RWPE1 (cell line): ENCODE measurements at regions not wholly inside any gene's neighbourhood (a gene's known extent, or its start where the extent isn't known, plus 50 kb on each side); places are given as distances from the start of the nearest gene placed in this dataset.
"Not testable (repeated sequence)": the region's sequence is repeated elsewhere in the genome, so short reads cannot be mapped to it uniquely, and the experiment has no call there.

Experiments
- CTCF ChIA-PET: fragments of 350-600 bp; sonication (Branson Sonifier 250); formaldehyde crosslinking; extraction: SDS; loops from one replicate; lab custom pipeline; 2021; lab: Yijun Ruan, JAX
- POLR2A ChIA-PET: fragments of 400-600 bp; formaldehyde crosslinking; extraction: SDS; loops from one replicate; lab custom pipeline; 2020; ENCODE audit warnings: antibody characterized with exemption; ENCODE audit not compliant: low non-redundant PET; lab: Yijun Ruan, JAX
- DNase-seq: peaks from one replicate; pipeline ENCODE4 v3.0.0; 2012; ENCODE audit warnings: low spot score
- H3K27ac ChIP-seq: fragments of 450-650 bp; 2 replicates; pipeline ENCODE4 v1.5.1; 2017
- TF ChIP-seq, protein P1 (sequence below): fragments of 450-650 bp; conservative IDR thresholded peaks from 2 replicates; pipeline ENCODE4 v1.5.1; 2017; ENCODE audit warnings: low read depth, mild to moderate bottlenecking

DNA sequence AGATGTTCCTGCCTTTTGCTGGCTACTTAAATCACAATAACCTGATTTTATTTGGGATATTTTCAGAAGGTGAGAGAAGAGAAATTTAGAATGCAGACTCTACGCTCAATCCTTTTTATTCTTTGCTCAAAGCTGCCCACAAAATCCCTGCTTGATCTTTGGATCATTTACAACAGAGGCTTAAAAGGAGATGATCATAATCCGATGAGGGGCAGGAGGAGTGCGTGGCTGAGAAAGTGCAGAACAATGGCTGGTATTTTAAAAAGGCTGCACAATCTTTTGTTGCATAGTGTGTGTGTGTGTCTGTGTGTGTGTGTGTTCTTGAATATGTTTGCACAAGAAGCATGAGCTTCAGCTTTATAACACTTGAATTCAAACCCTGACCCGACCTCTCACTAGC, 256.3 kb upstream of the MYT1L start:
- TF ChIP-seq, protein P1, sequence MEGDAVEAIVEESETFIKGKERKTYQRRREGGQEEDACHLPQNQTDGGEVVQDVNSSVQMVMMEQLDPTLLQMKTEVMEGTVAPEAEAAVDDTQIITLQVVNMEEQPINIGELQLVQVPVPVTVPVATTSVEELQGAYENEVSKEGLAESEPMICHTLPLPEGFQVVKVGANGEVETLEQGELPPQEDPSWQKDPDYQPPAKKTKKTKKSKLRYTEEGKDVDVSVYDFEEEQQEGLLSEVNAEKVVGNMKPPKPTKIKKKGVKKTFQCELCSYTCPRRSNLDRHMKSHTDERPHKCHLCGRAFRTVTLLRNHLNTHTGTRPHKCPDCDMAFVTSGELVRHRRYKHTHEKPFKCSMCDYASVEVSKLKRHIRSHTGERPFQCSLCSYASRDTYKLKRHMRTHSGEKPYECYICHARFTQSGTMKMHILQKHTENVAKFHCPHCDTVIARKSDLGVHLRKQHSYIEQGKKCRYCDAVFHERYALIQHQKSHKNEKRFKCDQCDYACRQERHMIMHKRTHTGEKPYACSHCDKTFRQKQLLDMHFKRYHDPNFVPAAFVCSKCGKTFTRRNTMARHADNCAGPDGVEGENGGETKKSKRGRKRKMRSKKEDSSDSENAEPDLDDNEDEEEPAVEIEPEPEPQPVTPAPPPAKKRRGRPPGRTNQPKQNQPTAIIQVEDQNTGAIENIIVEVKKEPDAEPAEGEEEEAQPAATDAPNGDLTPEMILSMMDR, result no peak
- POLR2A ChIA-PET, result no interaction called here
- DNase-seq, result no peak
- no peak overlapping the region for H3K27ac ChIP-seq
- CTCF ChIA-PET, result interaction anchor here (0.7 kb wide), 1 partner anchor 113 kb away, joined by 5 read pairs; no protein-coding TSS in a partner anchor

DNA sequence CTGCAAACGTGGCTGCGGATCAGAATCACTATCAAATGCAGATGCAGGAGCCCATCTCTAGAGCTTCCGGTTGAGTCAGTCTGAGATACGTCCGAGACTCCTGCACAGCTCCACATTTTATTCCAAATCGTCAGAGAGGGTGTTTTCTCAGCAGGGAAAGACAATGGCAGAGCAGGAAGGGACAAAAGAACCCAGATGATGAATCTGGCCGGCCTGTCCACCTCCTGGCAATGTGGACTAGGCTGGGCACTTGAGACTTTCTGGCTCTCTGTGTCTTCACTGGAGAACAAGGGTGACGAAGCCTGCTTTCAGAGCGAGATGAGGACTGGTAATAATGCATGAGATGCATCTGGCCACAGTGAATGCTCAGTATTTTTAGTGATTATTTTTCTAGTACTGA, 255.9 kb upstream of the MYT1L start:
- no peak overlapping the region for H3K27ac ChIP-seq
- TF ChIP-seq, protein P1, result no peak
- CTCF ChIA-PET, result interaction anchor here (0.7 kb wide), 1 partner anchor 113 kb away, joined by 5 read pairs; no protein-coding TSS in a partner anchor
- POLR2A ChIA-PET, result no interaction called here
- no peak for DNase-seq

- ChIA-PET POLR2A (no interaction called here), CTCF (interaction anchor here (0.6 kb wide), 1 partner anchor 51 kb away, joined by 4 read pairs; no protein-coding TSS in a partner anchor)
- H3K27ac ChIP-seq, result no peak overlapping the region
- TF ChIP-seq, protein P1, result no peak
- DNase-seq, result no peak
Observed at GRCh38 chr2:2586068-2586776, 255.1 kb upstream of the MYT1L start.

GRCh38 chr2:2582998-2583545, 252.0 kb upstream of the MYT1L start:
- no peak for DNase-seq
- ChIA-PET CTCF (no interaction called here), POLR2A (no interaction called here)
- H3K27ac ChIP-seq, result no peak overlapping the region
- TF ChIP-seq, protein P1, result no peak

- no peak overlapping the region for H3K27ac ChIP-seq
- TF ChIP-seq, protein P1, result no peak
- ChIA-PET POLR2A (no interaction called here), CTCF (interaction anchor here (0.6 kb wide), 1 partner anchor 1400 kb away, joined by 5 read pairs; no protein-coding TSS in a partner anchor)
- DNase-seq, result no peak
Observed at GRCh38 chr2:2581331-2582159, 250.5 kb upstream of the MYT1L start.

- DNase-seq, POLR2A ChIA-PET, CTCF ChIA-PET, H3K27ac ChIP-seq: not testable (repeated sequence)
Observed at GRCh38 chr2:2580841-2581240, 249.8 kb upstream of the MYT1L start.
